T-helper 9 cell (primary cell): ENCODE measurements at regions not wholly inside any gene's neighbourhood (a gene's known extent, or its start where the extent isn't known, plus 50 kb on each side); places are given as distances from the start of the nearest gene placed in this dataset.

Experiments
- DNase-seq: peaks from one replicate; pipeline ENCODE4 v3.0.0-alpha.2; 2020

DNA sequence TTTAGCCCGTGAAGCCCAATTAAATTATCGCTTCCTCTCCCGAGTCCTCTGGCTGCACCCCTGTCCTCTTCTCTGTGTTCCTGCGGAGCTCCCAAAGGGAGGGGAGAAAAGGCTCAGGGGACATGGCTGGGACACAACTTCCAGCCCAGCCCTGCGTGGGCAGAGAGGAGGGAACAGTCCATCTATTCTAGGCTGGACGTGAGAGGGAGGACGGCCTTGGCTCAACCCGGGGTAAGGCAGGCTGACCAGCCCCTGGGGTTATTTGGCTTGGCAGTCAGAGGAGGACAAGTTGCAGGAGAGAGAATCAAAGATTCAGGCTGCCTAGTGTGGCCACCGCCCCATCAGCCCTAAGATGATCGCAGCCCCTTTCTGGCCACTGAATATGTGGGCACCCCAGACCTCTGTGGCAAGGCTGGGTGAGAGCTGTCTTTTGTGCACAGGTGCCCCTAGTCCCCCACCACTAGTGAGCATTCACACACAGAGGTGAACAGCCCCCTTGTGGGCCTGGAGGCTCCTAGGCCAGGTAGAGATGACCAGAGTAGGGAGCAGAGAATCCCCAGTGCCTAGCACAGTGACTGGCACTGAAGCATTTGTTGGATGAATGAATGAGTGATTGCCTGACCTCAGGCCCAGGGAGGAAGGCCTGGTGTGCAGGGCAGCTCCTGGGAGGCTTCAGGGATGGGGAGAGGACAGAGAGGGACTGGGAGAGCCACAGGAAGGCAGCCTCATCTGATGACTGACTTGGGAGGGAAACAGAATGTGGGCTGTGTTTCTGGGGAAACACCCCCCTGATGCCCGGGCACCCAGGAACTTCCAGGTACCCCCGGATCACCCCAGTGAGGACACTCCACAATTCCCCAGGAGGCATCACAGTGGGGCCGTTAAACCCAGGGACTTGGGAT lies 133.9 kb downstream of the C9orf50 start:
- no peak for DNase-seq

DNA sequence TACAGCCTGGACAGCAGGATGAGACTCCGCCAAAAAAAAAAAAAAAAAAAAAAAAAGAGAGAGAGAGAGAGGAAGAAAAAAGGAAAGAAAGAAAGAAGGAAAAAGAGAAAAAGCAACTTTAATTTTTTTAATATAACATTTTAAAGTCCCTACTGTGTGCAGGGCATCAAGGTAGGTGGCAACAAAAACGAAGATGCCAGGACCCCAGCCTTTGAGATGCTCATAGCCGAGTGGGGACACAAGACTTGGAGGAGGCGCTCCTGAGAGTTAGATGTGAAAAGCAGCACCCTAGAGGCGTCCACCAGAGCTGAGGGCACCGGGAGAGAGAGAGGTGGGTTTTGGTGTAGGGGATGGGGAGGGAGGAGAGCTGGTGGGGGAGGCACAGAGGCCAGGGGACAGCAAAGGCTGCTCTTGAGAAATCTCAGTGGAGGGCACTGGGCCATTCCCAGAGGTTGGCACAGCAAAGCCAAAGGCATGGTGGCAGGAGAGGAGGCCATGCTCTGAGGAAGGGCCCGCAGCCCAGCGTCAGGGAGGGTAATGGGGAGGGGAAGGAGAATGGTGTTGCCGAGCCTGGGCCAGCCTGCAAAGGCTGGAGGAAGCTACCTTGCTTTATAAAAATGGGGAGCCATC lies 135.6 kb downstream of the C9orf50 start:
- DNase-seq, result no peak

GRCh38 chr9:129484352-129485000 lies 136.4 kb downstream of the C9orf50 start:
- no peak for DNase-seq

DNA sequence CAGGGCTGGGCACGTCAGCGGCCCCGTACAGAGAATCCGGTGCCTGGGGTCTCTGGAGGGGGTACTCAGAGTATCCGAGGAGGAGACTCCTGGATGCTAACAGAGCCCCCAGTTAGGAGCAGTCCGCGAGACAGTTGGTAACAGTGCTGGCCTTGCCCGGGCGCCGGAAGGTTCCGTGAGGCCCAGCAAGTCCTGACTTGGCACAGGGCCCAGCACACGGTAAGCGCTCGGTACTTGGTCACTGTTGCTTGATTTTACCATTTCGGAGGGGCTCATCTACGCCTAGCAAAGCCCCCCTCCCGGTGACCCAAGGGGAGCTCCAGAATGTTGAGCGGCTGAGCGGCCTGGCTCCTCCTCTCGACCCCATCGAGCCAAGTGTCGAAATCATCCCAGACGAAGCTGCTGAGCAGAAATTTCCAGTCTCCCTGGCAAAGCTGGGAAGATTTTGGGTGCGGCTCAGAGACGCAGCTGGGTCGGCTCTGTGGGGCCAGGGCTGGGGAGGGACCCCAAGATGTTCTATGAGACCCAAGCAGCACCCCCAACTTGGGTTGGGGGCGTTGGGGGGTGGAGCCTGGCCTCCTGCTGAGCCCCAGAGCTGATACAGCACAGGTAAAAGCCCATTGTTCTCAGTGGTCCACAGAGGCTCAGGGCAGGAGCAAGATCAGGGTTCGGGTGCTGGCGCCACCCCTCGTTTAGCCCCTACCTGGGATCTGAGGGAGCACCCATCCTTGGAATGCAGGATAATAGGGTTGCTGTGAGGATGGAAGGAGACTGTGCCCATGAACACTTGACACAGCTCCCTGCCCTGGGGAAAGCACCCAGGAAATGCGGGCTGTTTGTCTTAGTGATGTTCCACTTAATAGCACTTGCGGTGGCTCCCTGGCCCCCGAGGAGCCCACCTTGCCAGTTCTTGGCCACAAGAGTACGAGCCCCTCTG lies 137.2 kb downstream of the C9orf50 start:
- DNase-seq, result peak; percentile 33

- no peak for DNase-seq
These were observed 138.1 kb downstream of the C9orf50 start for GRCh38 chr9:129482521-129483414.

- no peak for DNase-seq
These were observed 138.9 kb downstream of the C9orf50 start for GRCh38 chr9:129481810-129482511.

DNA sequence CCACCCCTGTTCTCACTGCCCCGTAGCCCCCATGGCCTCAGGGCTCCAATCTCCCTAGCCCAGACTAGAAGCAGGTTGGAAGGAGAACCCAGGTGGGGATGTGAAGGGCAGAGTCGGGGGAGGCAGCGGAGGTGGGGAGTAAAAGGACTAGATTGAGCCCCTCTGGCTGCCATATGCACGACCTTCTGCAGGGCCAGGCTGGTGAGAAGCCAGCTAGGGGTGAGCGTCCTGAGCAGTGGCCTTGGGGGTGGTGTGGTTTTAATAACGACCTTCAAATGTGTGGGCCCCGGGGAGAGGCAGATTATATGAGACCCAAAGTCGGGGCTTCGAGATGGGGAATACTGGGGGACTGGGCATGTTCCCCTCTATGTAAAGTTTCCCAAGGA lies 139.5 kb downstream of the C9orf50 start:
- DNase-seq, result no peak

DNA sequence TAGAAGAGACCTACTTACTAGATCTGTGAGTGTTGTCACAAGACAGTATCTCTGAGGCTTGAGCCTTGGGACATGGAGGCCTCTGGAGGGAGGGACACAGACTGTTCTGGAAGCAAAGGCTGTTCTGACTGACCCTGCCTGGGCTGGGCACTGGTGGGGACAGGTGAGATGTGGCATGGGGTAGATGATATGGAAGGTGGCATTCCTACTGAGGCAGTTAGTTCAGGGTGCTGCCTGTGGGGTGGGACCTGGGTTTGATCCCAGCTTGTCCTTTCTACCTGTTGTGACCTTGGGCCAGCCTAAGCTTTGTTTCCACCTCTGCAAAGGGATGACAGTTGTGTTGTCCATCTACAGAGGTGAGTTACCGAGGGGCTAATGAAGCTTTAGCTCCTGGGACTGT lies 140.2 kb downstream of the C9orf50 start:
- DNase-seq, result no peak

DNA sequence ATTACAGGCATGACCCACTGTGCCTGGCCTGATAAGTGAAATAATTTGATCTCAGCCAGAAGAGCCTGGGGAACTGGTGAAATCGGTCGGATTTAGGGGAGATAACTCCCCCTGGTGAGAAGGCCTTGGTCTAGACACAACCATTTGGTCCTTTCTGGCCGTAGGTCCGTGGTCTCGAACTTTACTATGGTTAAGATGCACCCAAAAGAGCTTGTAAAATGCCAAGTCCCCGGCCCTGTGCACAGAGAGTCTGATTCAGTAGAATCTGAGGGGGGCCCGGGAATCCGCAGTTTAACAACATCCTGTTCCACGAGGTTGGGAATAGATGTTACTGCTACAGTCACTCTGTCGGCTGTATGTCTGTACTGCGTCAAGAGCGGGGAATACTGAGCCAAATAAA lies 140.7 kb downstream of the C9orf50 start:
- DNase-seq, result no peak

DNA sequence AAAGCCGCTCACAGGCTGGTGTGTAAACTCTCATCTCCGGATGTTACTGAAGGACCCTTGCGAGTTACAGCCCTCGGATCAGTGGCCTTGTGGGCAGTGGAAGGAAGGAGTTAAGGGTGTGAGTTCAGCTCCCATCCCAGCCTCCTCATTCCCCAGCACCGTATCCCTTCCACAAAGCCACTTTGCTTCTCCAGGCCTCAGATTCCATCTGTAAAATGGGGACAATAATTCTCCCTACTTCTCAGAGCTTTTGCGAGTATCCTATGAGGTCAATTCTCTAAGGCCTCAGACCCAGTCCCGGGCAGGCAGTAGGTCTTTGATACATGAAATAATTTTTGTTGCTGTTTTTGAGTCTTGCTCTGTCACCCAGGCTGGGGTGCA lies 141.3 kb downstream of the C9orf50 start:
- DNase-seq, result no peak

DNA sequence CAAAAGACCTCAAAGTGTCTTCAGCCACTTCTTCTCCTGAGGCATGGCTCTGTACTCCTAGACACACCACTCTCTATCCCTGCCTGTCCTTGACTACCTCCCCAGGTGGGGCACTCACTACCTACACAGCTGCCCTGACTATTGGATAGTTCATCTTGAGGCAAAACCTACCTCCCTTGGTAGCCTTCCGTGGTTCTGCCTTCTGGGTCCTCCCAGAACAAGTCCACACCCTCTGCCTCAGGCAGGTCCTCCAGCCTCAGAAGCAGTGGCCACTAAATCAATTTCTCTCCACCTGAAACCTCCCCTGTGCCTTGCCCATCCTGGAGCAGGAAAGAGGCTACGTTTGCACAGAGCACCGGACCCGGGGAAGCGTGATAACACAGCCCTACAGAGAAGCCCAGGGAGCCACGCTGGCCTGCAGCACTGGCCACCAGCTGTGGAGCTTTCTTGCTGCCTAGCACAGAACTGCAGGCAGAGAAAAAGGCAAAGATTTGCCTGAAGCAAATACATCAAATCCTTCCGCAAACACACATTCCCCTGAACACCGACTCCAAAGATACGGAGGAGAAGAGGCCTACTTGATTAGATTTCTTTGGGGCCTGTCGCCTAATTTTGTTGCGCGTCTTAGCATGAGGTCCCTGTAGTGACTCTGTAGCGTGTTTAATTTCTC lies 141.8 kb downstream of the C9orf50 start:
- no peak for DNase-seq

- no peak for DNase-seq
These were observed 142.4 kb downstream of the C9orf50 start for GRCh38 chr9:129478461-129478860.

GRCh38 chr9:129476821-129477611 lies 143.9 kb downstream of the C9orf50 start:
- DNase-seq, result no peak

- no peak for DNase-seq
These were observed 146.0 kb downstream of the C9orf50 start for GRCh38 chr9:129474740-129475404.

DNA sequence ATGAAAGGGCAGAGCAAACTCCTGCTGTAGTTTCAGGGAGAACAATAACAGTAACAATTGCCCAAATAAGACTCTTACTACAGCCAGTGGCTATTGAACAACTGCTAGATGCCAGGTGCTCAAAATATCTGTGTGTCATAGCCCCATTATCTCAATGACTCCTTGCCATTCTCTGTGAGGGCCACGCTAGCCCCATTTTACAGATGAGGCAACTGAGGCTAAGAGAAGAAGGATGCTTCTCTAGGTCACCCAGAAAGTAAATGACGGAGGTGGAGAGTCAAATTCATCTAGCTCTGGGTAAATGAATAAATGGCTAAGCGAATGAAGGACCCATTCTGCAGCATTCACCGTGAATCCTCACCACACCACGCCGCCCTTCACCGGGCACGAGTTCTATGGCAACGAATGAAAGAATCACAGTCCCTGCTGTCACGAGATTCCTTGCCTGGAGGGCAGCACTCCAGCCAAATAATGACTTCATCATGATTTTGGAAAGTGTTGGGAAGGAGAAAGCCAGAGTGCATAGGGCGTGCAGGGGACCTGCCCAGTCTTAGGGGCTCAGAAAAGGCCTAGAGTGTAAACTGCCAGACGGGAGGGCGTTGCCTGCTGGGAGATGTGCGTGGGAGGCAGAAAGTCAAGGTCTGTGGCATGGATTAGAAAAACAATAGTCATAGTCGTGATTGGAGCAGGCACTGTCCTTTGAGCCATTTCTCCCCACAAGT lies 147.2 kb downstream of the C9orf50 start:
- no peak for DNase-seq

DNA sequence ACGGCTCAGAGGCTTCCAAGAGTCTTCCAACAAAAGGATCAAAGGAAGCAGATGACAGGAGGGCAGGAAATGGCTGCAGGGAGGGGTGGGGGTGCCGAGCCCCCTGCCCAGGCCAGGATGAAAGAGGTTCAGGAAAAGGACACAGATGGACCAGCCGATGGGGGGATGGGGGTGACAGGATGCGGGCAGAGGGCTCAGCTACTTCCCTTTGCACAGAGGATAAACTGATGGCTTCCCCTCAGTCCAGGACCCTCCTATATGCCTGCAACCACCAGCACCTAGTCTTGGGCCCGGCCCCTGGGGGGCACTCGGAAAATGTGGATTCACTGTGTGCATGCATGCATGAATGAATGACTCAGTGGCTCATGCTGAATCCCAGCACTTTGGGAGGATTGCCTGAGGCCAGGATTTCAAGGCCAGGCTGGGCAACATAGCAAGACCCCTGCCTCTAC lies 148.2 kb downstream of the C9orf50 start:
- DNase-seq, result no peak

DNA sequence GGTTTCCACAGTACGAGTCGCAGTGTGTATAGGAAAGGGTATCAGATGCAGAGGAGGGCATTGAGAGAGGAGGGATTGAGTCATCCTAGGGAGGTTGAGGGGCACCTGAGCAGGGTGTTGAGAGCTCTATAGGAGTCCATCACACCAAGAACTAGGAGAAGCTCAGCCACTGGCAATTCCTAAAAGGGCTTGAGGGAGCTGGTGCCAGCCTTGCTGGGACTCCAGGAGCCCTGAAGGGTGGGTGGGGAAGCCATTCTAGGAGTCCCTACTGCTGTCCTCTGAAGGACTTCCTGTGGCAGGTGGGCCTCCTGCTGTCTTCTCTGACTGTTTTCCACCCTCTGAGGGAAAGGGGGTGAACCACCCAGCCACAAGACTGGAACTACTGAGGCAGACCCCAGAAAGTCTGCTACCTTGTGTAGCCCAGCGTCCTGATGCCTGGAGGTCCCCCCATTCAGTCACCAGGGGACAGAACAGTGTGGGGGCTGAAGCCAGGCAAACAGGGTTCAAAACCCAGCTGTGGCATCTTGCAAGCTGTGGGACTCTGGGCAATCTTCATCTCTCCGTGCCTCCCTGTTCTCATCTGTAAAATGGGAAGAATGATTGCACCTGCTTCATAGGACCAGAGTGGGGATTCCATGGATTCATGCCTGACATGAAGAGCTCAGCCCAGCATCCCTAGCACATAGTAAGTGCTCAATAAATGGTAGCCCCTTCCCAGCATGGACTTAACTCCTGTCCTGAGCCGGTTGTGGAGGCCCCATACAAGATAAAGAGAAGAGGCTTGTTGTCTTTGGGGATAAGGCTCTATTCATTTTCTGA lies 149.5 kb downstream of the C9orf50 start:
- no peak for DNase-seq
